GM06990 (cell line): ENCODE measurements at regions not wholly inside any gene's neighbourhood (a gene's known extent, or its start where the extent isn't known, plus 50 kb on each side); places are given as distances from the start of the nearest gene placed in this dataset.
A peak's percentile ranks its signal among the peaks of the same experiment; 100 is the strongest.

Source experiments
- DNase-seq: peaks from one replicate; pipeline ENCODE4 v3.0.0-alpha.2; 2011; ENCODE audit not compliant: insufficient read length; ENCODE audit errors: extremely low read depth
- H3K27me3 ChIP-seq: replicated peaks from 2 replicates; pipeline ENCODE4 v1.6.0; 2011; ENCODE audit warnings: low read length; ENCODE audit not compliant: control insufficient read depth, insufficient read depth
- H3K36me3 ChIP-seq: 2 replicates; pipeline ENCODE4 v1.5.1; 2011; ENCODE audit warnings: low read length; ENCODE audit not compliant: control insufficient read depth, insufficient read depth
- H3K4me3 ChIP-seq: replicated peaks from 2 replicates; pipeline ENCODE4 v1.5.1; 2011; ENCODE audit warnings: low read depth, mild to moderate bottlenecking, control low read depth, low read length
- TF ChIP-seq, protein P1 (sequence below): IDR thresholded peaks from 2 replicates; pipeline ENCODE4 v1.5.1; 2011; ENCODE audit warnings: low read length, control low read depth, mild to moderate bottlenecking, inconsistent platforms; ENCODE audit not compliant: insufficient read depth, poor library complexity, severe bottlenecking

DNA sequence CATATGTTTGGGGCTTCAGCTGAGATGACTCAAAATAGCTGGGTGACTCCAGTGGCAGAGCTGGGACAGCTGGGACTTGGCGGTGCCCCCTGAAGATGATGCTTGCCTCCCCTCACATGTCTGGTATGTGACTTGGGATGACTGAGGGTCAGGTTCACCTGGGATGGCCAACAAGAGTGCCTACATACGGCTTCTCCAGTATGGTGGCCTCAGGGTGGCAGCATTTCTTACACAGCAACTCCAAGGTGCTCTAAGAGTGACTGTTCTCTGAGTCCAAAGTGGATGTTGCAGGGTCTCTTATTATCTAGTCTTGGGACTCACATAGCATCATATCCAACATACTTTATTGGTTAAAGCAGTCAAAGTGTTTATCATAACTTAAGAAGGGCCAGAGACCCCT lies 87.8 kb upstream of the CENPW start:
- no peak overlapping the region for H3K4me3 ChIP-seq
- TF ChIP-seq, protein P1, sequence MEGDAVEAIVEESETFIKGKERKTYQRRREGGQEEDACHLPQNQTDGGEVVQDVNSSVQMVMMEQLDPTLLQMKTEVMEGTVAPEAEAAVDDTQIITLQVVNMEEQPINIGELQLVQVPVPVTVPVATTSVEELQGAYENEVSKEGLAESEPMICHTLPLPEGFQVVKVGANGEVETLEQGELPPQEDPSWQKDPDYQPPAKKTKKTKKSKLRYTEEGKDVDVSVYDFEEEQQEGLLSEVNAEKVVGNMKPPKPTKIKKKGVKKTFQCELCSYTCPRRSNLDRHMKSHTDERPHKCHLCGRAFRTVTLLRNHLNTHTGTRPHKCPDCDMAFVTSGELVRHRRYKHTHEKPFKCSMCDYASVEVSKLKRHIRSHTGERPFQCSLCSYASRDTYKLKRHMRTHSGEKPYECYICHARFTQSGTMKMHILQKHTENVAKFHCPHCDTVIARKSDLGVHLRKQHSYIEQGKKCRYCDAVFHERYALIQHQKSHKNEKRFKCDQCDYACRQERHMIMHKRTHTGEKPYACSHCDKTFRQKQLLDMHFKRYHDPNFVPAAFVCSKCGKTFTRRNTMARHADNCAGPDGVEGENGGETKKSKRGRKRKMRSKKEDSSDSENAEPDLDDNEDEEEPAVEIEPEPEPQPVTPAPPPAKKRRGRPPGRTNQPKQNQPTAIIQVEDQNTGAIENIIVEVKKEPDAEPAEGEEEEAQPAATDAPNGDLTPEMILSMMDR: peak; percentile 34
- H3K36me3 ChIP-seq: no peaks in the 10 kb centered on the region
- H3K27me3 ChIP-seq: no peaks in the 10 kb centered on the region
- no peak for DNase-seq

- no peak for DNase-seq
Measured at GRCh38 chr6:126253431-126253830, 86.5 kb upstream of the CENPW start.

GRCh38 chr6:126258150-126258549 lies 81.8 kb upstream of the CENPW start:
- DNase-seq: no peak
- TF ChIP-seq, protein P1: no peak
- H3K4me3 ChIP-seq: no peak overlapping the region
- no peaks in the 10 kb centered on the region for H3K27me3 ChIP-seq
- no peaks in the 10 kb centered on the region for H3K36me3 ChIP-seq

More at GRCh38 chr6:126253431-126253830, 86.5 kb upstream of the CENPW start:
- H3K27me3 ChIP-seq: no peaks in the 10 kb centered on the region
- TF ChIP-seq, protein P1: no peak
- no peaks in the 10 kb centered on the region for H3K36me3 ChIP-seq
- H3K4me3 ChIP-seq: no peak overlapping the region

DNA sequence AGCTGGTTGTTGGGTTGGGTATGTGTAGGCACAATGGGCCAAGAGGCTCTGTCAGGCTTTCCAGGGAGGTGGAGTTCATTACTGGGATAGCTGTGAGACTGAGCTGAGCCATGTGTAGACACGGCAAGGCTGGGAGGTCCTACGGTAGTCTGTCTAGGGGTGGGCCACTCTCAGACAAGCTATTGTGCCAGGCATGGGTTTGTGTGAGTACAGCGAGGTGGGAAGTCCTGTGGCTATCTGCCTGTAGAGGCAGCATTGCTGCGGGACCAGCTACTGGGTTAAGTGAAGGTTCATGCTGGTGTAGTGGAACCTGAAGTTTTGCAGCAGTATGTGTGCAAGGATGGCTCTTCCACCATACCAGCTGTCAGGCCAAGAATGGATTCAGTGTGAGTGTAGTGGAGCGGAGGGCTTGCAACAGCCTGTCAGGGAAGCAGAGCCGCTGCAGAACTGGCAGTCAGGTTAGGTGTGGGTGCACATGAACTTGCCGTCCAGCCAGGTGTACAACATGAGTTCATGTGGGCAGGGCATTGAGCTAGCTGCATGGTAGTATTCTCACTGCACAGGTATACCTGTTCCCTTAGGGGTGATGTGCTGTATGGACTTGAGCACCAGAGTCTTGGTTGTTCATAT lies 78.0 kb upstream of the CENPW start:
- no peaks in the 10 kb centered on the region for H3K27me3 ChIP-seq
- TF ChIP-seq, protein P1: no peak
- DNase-seq: no peak
- H3K36me3 ChIP-seq: no peaks in the 10 kb centered on the region
- no peak overlapping the region for H3K4me3 ChIP-seq

GRCh38 chr6:126264265-126264664 lies 75.7 kb upstream of the CENPW start:
- Histone ChIP-seq H3K36me3 (no peaks in the 10 kb centered on the region), H3K4me3 (no peak overlapping the region), H3K27me3 (no peaks in the 10 kb centered on the region)
- DNase-seq: no peak
- TF ChIP-seq, protein P1: no peak

DNA sequence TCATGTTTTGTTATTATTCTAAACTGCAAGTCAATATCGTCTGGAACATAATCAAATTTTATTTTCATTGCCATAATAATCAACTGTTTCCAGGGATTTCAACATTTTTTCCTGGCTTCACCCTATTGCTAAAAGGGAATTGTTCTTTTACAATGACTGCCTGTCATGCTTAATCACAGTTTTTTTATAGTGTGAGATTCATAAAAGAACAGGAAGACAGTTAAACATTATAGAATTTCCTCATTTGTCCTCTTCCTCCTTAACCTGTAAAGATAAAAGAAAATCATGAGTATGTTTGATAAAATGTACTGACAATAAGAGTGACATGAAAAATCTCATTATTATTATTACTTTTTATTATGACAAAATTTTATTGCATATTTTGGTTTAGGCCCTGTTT lies 73.3 kb upstream of the CENPW start:
- TF ChIP-seq, protein P1: no peak
- Histone ChIP-seq H3K36me3 (no peaks in the 10 kb centered on the region), H3K4me3 (no peak overlapping the region), H3K27me3 (no peaks in the 10 kb centered on the region)
- DNase-seq: no peak
